ENCODE measurements at regions not wholly inside any gene's neighbourhood (a gene's known extent, or its start where the extent isn't known, plus 50 kb on each side); places are given as distances from the start of the nearest gene placed in this dataset.

DNA sequence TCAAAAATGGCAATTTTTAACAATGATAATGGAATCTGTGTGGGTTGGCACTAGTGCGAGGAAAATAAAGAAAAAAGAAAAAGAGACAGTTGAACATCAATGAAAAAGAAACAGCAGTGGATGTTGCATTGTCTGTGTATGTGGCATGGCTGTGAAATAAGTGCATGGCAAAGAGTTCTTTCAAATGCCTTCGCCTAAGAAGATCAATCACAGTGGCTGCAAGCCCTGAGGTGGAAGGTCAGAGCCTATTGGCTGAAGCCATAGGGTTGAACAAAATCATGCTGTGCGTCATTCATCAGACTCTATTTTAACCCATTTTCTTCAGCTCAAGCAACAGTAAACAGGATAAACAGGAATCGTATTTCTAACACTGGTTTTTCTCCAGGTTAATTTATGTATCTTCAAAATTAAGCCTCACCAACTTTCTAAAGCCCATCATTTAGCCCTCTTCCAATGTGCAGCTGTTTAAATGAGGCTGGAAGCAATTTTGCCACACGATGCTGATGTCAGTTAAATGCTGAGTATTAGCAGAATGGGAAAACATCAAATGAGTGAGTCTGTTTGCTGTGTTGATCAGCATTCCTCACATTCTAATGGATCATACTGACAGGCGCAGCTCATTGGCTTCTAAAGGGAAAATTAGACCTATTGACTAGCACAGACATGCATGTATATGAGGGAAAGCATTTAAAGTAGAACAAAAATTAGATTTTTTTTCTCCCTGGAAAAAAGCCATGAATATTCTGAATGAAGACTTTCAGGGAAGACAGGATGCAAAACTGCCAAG lies 955.9 kb upstream of the EYS start:
- TF ChIP-seq RAD21 (IDR thresholded peaks at IDR 0.05; ENCODE audit: low read depth) (no peak), EP300 (IDR thresholded peaks at IDR 0.05; ENCODE audit: borderline replicate concordance) (no peak), USF1 (IDR thresholded peaks at IDR 0.05) (no peak), TCF12 (IDR thresholded peaks at IDR 0.05; ENCODE audit: low read depth) (no peak)
- TF ChIP-seq, protein P1, sequence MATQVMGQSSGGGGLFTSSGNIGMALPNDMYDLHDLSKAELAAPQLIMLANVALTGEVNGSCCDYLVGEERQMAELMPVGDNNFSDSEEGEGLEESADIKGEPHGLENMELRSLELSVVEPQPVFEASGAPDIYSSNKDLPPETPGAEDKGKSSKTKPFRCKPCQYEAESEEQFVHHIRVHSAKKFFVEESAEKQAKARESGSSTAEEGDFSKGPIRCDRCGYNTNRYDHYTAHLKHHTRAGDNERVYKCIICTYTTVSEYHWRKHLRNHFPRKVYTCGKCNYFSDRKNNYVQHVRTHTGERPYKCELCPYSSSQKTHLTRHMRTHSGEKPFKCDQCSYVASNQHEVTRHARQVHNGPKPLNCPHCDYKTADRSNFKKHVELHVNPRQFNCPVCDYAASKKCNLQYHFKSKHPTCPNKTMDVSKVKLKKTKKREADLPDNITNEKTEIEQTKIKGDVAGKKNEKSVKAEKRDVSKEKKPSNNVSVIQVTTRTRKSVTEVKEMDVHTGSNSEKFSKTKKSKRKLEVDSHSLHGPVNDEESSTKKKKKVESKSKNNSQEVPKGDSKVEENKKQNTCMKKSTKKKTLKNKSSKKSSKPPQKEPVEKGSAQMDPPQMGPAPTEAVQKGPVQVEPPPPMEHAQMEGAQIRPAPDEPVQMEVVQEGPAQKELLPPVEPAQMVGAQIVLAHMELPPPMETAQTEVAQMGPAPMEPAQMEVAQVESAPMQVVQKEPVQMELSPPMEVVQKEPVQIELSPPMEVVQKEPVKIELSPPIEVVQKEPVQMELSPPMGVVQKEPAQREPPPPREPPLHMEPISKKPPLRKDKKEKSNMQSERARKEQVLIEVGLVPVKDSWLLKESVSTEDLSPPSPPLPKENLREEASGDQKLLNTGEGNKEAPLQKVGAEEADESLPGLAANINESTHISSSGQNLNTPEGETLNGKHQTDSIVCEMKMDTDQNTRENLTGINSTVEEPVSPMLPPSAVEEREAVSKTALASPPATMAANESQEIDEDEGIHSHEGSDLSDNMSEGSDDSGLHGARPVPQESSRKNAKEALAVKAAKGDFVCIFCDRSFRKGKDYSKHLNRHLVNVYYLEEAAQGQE (IDR thresholded peaks at IDR 0.05; ENCODE audit: low read depth) = no peak
